ENCODE measurements at regions not wholly inside any gene's neighbourhood (a gene's known extent, or its start where the extent isn't known, plus 50 kb on each side); places are given as distances from the start of the nearest gene placed in this dataset.

DNA sequence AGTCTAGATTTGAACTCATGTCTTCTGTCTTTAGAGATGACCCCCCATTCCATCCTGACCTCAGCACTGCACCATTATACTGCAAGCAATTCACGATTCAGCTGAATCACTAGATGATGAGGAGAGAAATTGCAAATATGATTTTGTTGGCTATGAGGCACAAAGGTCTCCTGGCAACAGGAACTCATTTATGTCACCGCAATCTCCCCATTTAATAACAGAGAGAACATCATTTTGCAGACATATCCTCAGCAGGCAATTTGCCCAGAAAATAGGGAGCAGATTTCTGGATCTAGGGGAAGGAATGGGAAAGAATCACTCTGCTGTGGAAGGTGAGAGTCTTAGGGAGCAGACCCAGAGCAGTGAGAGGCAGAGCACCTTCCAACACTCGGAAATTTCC, 303.0 kb downstream of the PAX1 start:
- H3K9ac ChIP-seq (ENCODE audit: extremely low read depth, insufficient read length, low read length): no peak overlapping the region

More for the DNA sequence above, 303.0 kb downstream of the PAX1 start:
- Mint-ChIP-seq H3K9me3 (peaks cover 19 to 23% of the 10 kb centered on the region in 2 experiments), H3K27ac (no peak overlapping the region; a peak in 1 of 7 replicates), H3K27me3 (ENCODE audit: low read depth) (peaks cover 2% of the 10 kb centered on the region; the same call in 1 of the 2 replicates), H3K4me1 (no peaks in the 10 kb centered on the region), H3K4me3 (no peak overlapping the region), H3K36me3 (ENCODE audit: insufficient read depth in 1 of 3, low read depth in 3 of 3) (peaks cover 5 to 19% (median 9%) of the 10 kb centered on the region in 3 experiments)
- Histone ChIP-seq H2BK12ac (ENCODE audit: insufficient read length, low read depth, low read length) (no peak overlapping the region), H2AFZ (ENCODE audit: low read length) (no peak overlapping the region), H3K9me3 (ENCODE audit: control insufficient read depth, low read depth, low read length) (no peaks in the 10 kb centered on the region), H3K27me3 (ENCODE audit: insufficient read depth, low read length) (no peaks in the 10 kb centered on the region), H3K4me1 (ENCODE audit: insufficient read depth, low read length) (no peaks in the 10 kb centered on the region), H2BK20ac (ENCODE audit: low read depth, low read length, poor library complexity, severe bottlenecking) (no peak overlapping the region), H2BK120ac (ENCODE audit: low read depth, low read length, poor library complexity, severe bottlenecking) (no peak overlapping the region), H2AK5ac (ENCODE audit: insufficient read length, low read length) (no peak overlapping the region), H3T11ph (ENCODE audit: low read length) (no peak overlapping the region), H3K4me2 (ENCODE audit: insufficient read depth, insufficient read length, low read length) (no peak overlapping the region), H2BK15ac (ENCODE audit: low read depth, low read length) (no peak overlapping the region), H4K20me1 (ENCODE audit: control insufficient read depth, insufficient read depth, insufficient read length) (no peaks in the 10 kb centered on the region), H3K79me2 (ENCODE audit: insufficient read depth, low read length) (no peaks in the 10 kb centered on the region), H3K23ac (ENCODE audit: insufficient read length, low read depth, low read length) (no peak overlapping the region), H4K5ac (ENCODE audit: insufficient read length, low read depth, low read length) (no peak overlapping the region), H3K23me2 (ENCODE audit: insufficient read length, low read depth, low read length, poor library complexity, severe bottlenecking) (no peaks in the 10 kb centered on the region), H3K27ac (ENCODE audit: insufficient read length, low read depth, low read length) (no peak overlapping the region), H4K91ac (ENCODE audit: insufficient read length, low read depth, low read length) (no peak overlapping the region), H3K18ac (ENCODE audit: insufficient read length, low read depth, low read length) (no peak overlapping the region), H3K4ac (ENCODE audit: low read depth, low read length) (no peak overlapping the region), H2BK5ac (ENCODE audit: insufficient read length, low read length) (no peak overlapping the region), H4K8ac (replicated peaks; ENCODE audit: insufficient read length, low read depth, low read length) (no peak overlapping the region), H3K56ac (ENCODE audit: insufficient read length, low read depth, low read length) (no peak overlapping the region), H3K14ac (ENCODE audit: insufficient read depth, low read length) (no peak overlapping the region), H3K79me1 (ENCODE audit: insufficient read depth, low read depth, low read length, poor library complexity, severe bottlenecking) (no peaks in the 10 kb centered on the region)
- TF ChIP-seq, protein P1, sequence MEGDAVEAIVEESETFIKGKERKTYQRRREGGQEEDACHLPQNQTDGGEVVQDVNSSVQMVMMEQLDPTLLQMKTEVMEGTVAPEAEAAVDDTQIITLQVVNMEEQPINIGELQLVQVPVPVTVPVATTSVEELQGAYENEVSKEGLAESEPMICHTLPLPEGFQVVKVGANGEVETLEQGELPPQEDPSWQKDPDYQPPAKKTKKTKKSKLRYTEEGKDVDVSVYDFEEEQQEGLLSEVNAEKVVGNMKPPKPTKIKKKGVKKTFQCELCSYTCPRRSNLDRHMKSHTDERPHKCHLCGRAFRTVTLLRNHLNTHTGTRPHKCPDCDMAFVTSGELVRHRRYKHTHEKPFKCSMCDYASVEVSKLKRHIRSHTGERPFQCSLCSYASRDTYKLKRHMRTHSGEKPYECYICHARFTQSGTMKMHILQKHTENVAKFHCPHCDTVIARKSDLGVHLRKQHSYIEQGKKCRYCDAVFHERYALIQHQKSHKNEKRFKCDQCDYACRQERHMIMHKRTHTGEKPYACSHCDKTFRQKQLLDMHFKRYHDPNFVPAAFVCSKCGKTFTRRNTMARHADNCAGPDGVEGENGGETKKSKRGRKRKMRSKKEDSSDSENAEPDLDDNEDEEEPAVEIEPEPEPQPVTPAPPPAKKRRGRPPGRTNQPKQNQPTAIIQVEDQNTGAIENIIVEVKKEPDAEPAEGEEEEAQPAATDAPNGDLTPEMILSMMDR (conservative IDR thresholded peaks at IDR 0.05): no peak
- WGBS (ENCODE audit: extremely low coverage, insufficient read length, low lambda C conversion rate): no CpG with 5 or more reads among the region's 3 CpGs
- no peak for DNase-seq

Data from H9 (cell line).